ENCODE measurements at regions not wholly inside any gene's neighbourhood (a gene's known extent, or its start where the extent isn't known, plus 50 kb on each side); places are given as distances from the start of the nearest gene placed in this dataset.
"Not testable (repeated sequence)": the region's sequence is repeated elsewhere in the genome, so short reads cannot be mapped to it uniquely, and the experiment has no call there.

- not testable (repeated sequence) for H3K36me3 ChIP-seq (ENCODE audit: control insufficient read depth, insufficient read depth, low read length); H3K27me3 ChIP-seq (ENCODE audit: control insufficient read depth, insufficient read depth, low read length); H3K9ac ChIP-seq (ENCODE audit: low read length); H3K4me1 ChIP-seq (ENCODE audit: control insufficient read depth, insufficient read depth, low read length); H3K9me3 ChIP-seq (ENCODE audit: control insufficient read depth, low read length); H3K4me3 ChIP-seq (ENCODE audit: low read length)
Observed at GRCh38 chr15:20363591-20363990, 178.0 kb downstream of the GOLGA6L6 start.

GRCh38 chr15:20361091-20361490 lies 180.5 kb downstream of the GOLGA6L6 start:
- Histone ChIP-seq H3K36me3 (ENCODE audit: control insufficient read depth, insufficient read depth, low read length) (no peaks in the 10 kb centered on the region), H3K27me3 (ENCODE audit: control insufficient read depth, insufficient read depth, low read length) (no peaks in the 10 kb centered on the region), H3K4me1 (ENCODE audit: control insufficient read depth, insufficient read depth, low read length) (no peaks in the 10 kb centered on the region), H3K9me3 (ENCODE audit: control insufficient read depth, low read length) (no peaks in the 10 kb centered on the region), H3K9ac (ENCODE audit: low read length) (no peak overlapping the region), H3K4me3 (ENCODE audit: low read length) (no peak overlapping the region)

- no peaks in the 10 kb centered on the region for H3K36me3 ChIP-seq (ENCODE audit: control insufficient read depth, insufficient read depth, low read length)
- H3K9ac ChIP-seq (ENCODE audit: low read length), result no peak overlapping the region
- no peaks in the 10 kb centered on the region for H3K9me3 ChIP-seq (ENCODE audit: control insufficient read depth, low read length)
- H3K4me3 ChIP-seq (ENCODE audit: low read length), result no peak overlapping the region
- H3K4me1 ChIP-seq (ENCODE audit: control insufficient read depth, insufficient read depth, low read length), result no peaks in the 10 kb centered on the region
- H3K27me3 ChIP-seq (ENCODE audit: control insufficient read depth, insufficient read depth, low read length), result no peaks in the 10 kb centered on the region
Observed at GRCh38 chr15:20358779-20359414, 182.7 kb downstream of the GOLGA6L6 start.

GRCh38 chr15:20358066-20358778 lies 183.4 kb downstream of the GOLGA6L6 start:
- no peaks in the 10 kb centered on the region for H3K9me3 ChIP-seq (ENCODE audit: control insufficient read depth, low read length)

GRCh38 chr15:20357481-20358065 lies 184.0 kb downstream of the GOLGA6L6 start:
- Histone ChIP-seq H3K27me3 (ENCODE audit: control insufficient read depth, insufficient read depth, low read length) (no peaks in the 10 kb centered on the region), H3K9me3 (ENCODE audit: control insufficient read depth, low read length) (no peaks in the 10 kb centered on the region), H3K4me1 (ENCODE audit: control insufficient read depth, insufficient read depth, low read length) (no peaks in the 10 kb centered on the region), H3K4me3 (ENCODE audit: low read length) (no peak overlapping the region), H3K36me3 (ENCODE audit: control insufficient read depth, insufficient read depth, low read length) (no peaks in the 10 kb centered on the region), H3K9ac (ENCODE audit: low read length) (no peak overlapping the region)

More at GRCh38 chr15:20358066-20358778, 183.4 kb downstream of the GOLGA6L6 start:
- Histone ChIP-seq H3K27me3 (ENCODE audit: control insufficient read depth, insufficient read depth, low read length) (no peaks in the 10 kb centered on the region), H3K9ac (ENCODE audit: low read length) (no peak overlapping the region), H3K4me3 (ENCODE audit: low read length) (no peak overlapping the region), H3K36me3 (ENCODE audit: control insufficient read depth, insufficient read depth, low read length) (no peaks in the 10 kb centered on the region), H3K4me1 (ENCODE audit: control insufficient read depth, insufficient read depth, low read length) (no peaks in the 10 kb centered on the region)

- Histone ChIP-seq H3K27me3 (ENCODE audit: control insufficient read depth, insufficient read depth, low read length) (no peaks in the 10 kb centered on the region), H3K36me3 (ENCODE audit: control insufficient read depth, insufficient read depth, low read length) (no peaks in the 10 kb centered on the region), H3K9ac (ENCODE audit: low read length) (no peak overlapping the region), H3K9me3 (ENCODE audit: control insufficient read depth, low read length) (no peaks in the 10 kb centered on the region), H3K4me3 (ENCODE audit: low read length) (no peak overlapping the region), H3K4me1 (ENCODE audit: control insufficient read depth, insufficient read depth, low read length) (no peaks in the 10 kb centered on the region)
Observed at GRCh38 chr15:20356911-20357480, 184.6 kb downstream of the GOLGA6L6 start.

GRCh38 chr15:20356444-20356910 lies 185.1 kb downstream of the GOLGA6L6 start:
- no peaks in the 10 kb centered on the region for H3K9me3 ChIP-seq (ENCODE audit: control insufficient read depth, low read length)
- H3K4me3 ChIP-seq (ENCODE audit: low read length), result no peak overlapping the region
- H3K9ac ChIP-seq (ENCODE audit: low read length), result no peak overlapping the region
- H3K4me1 ChIP-seq (ENCODE audit: control insufficient read depth, insufficient read depth, low read length), result no peaks in the 10 kb centered on the region
- no peaks in the 10 kb centered on the region for H3K27me3 ChIP-seq (ENCODE audit: control insufficient read depth, insufficient read depth, low read length)
- H3K36me3 ChIP-seq (ENCODE audit: control insufficient read depth, insufficient read depth, low read length), result no peaks in the 10 kb centered on the region

- Histone ChIP-seq H3K36me3 (ENCODE audit: control insufficient read depth, insufficient read depth, low read length) (no peaks in the 10 kb centered on the region), H3K9ac (ENCODE audit: low read length) (no peak overlapping the region), H3K4me1 (ENCODE audit: control insufficient read depth, insufficient read depth, low read length) (no peaks in the 10 kb centered on the region), H3K27me3 (ENCODE audit: control insufficient read depth, insufficient read depth, low read length) (no peaks in the 10 kb centered on the region), H3K4me3 (ENCODE audit: low read length) (no peak overlapping the region), H3K9me3 (ENCODE audit: control insufficient read depth, low read length) (no peaks in the 10 kb centered on the region)
Observed at GRCh38 chr15:20355256-20355868, 186.2 kb downstream of the GOLGA6L6 start.

GRCh38 chr15:20354884-20355223 lies 186.7 kb downstream of the GOLGA6L6 start:
- H3K27me3 ChIP-seq (ENCODE audit: control insufficient read depth, insufficient read depth, low read length); H3K4me3 ChIP-seq (ENCODE audit: low read length); H3K4me1 ChIP-seq (ENCODE audit: control insufficient read depth, insufficient read depth, low read length); H3K36me3 ChIP-seq (ENCODE audit: control insufficient read depth, insufficient read depth, low read length); H3K9me3 ChIP-seq (ENCODE audit: control insufficient read depth, low read length); H3K9ac ChIP-seq (ENCODE audit: low read length): not testable (repeated sequence)

- Histone ChIP-seq H3K4me3 (ENCODE audit: low read length) (no peak overlapping the region), H3K9ac (ENCODE audit: low read length) (no peak overlapping the region), H3K4me1 (ENCODE audit: control insufficient read depth, insufficient read depth, low read length) (no peaks in the 10 kb centered on the region), H3K36me3 (ENCODE audit: control insufficient read depth, insufficient read depth, low read length) (no peaks in the 10 kb centered on the region), H3K27me3 (ENCODE audit: control insufficient read depth, insufficient read depth, low read length) (no peaks in the 10 kb centered on the region), H3K9me3 (ENCODE audit: control insufficient read depth, low read length) (peaks cover 1% of the 10 kb centered on the region)
Observed at GRCh38 chr15:20353966-20354883, 187.4 kb downstream of the GOLGA6L6 start.
